ENCODE measurements at regions not wholly inside any gene's neighbourhood (a gene's known extent, or its start where the extent isn't known, plus 50 kb on each side); places are given as distances from the start of the nearest gene placed in this dataset.

DNA sequence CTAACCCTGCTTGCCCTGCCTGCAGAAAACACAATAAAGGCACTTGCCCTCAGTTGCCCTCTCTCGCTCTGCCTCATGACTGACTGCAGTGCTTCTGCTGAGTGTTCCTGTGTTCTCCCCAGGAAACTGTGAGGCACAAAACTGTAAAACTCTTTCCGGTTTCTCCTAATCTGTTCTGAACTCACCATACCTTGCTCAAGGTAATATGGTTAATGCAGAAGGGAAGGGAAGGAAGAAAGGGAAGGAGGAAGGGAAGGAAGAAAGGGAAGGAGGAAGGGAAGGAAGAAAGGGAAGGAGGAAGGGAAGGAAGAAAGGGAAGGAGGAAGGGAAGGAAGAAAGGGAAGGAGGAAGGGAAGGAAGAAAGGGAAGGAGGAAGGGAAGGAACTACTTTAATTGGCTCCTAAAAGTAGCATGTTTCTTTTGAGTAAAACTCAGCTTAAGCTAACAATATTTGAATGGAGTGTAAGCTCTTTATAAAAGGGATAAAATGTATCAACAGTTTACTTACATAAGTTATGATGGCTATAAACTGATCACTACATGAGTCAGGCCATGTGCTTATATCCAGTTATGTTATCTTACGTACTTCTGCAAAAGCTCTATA is 334.0 kb upstream of the CLEC14A start:
- Histone ChIP-seq H3K79me2 (ENCODE audit: control insufficient read depth, insufficient read depth, low read length) (no peaks in the 10 kb centered on the region), H3K27me3 (ENCODE audit: control insufficient read depth in 2 of 2, insufficient read depth in 2 of 2, low read length in 2 of 2) (no peaks in the 10 kb centered on the region), H3K9ac (ENCODE audit: insufficient read depth in 1 of 2, low read depth in 2 of 2, low read length in 2 of 2) (no peak overlapping the region), H3K4me1 (replicated peaks in 1 of 2; ENCODE audit: control insufficient read depth in 2 of 2, insufficient read depth in 2 of 2, low read length in 2 of 2) (no peaks in the 10 kb centered on the region), H3K36me3 (ENCODE audit: control insufficient read depth, insufficient read depth, low read length) (no peaks in the 10 kb centered on the region), H3K9me1 (ENCODE audit: control insufficient read depth, insufficient read depth, low read length) (no peaks in the 10 kb centered on the region), H3K4me3 (no peak overlapping the region), H3K27ac (ENCODE audit: extremely low read depth, low read depth, low read length) (no peak overlapping the region), H4K20me1 (replicated peaks; ENCODE audit: control insufficient read depth, insufficient read depth, low read length) (no peaks in the 10 kb centered on the region), H3K4me2 (ENCODE audit: insufficient read depth, low read length) (no peak overlapping the region), H3K9me3 (replicated peaks; ENCODE audit: control insufficient read depth, insufficient read depth, low read depth, low read length) (no peaks in the 10 kb centered on the region), H2AFZ (ENCODE audit: low read depth, low read length) (no peak overlapping the region)
- FAIRE-seq (no peak), ATAC-seq (no peak), DNase-seq (ENCODE audit: extremely low read depth in 1 of 4, low spot score in 3 of 4) (no peak)
- intact Hi-C loops (cut with micrococcal nuclease), result no loop called here
- no peak for TF ChIP-seq GTF2F1 (IDR thresholded peaks at IDR 0.05; ENCODE audit: low read depth, low read length)
- TF ChIP-seq EZH2 (IDR thresholded peaks at IDR 0.05; ENCODE audit: borderline replicate concordance, low read depth, low read length), result no peak
- TF ChIP-seq FOXP4 (CRISPR knock-in tag; IDR thresholded peaks at IDR 0.05; ENCODE audit: borderline replicate concordance), result no peak
- TF ChIP-seq, protein P1, sequence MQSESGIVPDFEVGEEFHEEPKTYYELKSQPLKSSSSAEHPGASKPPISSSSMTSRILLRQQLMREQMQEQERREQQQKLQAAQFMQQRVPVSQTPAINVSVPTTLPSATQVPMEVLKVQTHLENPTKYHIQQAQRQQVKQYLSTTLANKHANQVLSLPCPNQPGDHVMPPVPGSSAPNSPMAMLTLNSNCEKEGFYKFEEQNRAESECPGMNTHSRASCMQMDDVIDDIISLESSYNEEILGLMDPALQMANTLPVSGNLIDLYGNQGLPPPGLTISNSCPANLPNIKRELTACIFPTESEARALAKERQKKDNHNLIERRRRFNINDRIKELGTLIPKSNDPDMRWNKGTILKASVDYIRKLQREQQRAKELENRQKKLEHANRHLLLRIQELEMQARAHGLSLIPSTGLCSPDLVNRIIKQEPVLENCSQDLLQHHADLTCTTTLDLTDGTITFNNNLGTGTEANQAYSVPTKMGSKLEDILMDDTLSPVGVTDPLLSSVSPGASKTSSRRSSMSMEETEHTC (IDR thresholded peaks at IDR 0.05), result no peak
- no peak for TF ChIP-seq HMG20A (CRISPR knock-in tag; conservative IDR thresholded peaks at IDR 0.05)
- TF ChIP-seq ZNF449 (CRISPR knock-in tag; IDR thresholded peaks at IDR 0.05), result no peak
- TF ChIP-seq ZKSCAN8 (CRISPR knock-in tag; IDR thresholded peaks at IDR 0.05), result no peak
- 3% methylated on average over 2 of the region's 3 CpGs for WGBS (ENCODE audit: insufficient coverage, low coverage, missing lambda C conversion rate)
- no TSS peak for BruUV-seq (replicated peaks)
- POLR2A ChIA-PET, result no interaction called here
- in situ Hi-C loops (cut with MboI), result no loop called here
- CTCF ChIA-PET (ENCODE audit: low intra/inter-chr PET ratio), result no interaction called here
